B cell (primary cell): ENCODE measurements at regions not wholly inside any gene's neighbourhood (a gene's known extent, or its start where the extent isn't known, plus 50 kb on each side); places are given as distances from the start of the nearest gene placed in this dataset.

Experiments
- EZH2 ChIP-seq: IDR thresholded peaks from 2 replicates; pipeline ENCODE4 v1.6.1; 2012; ENCODE audit warnings: borderline replicate concordance, low read depth, mild to moderate bottlenecking, moderate library complexity, low read length; ENCODE audit not compliant: insufficient read depth, poor library complexity, severe bottlenecking
- TF ChIP-seq, protein P1 (sequence below): fragments of 200-600 bp; IDR thresholded peaks from one replicate; pipeline ENCODE4 v1.8.0; 2022; ENCODE audit warnings: antibody characterized with exemption, mild to moderate bottlenecking

DNA sequence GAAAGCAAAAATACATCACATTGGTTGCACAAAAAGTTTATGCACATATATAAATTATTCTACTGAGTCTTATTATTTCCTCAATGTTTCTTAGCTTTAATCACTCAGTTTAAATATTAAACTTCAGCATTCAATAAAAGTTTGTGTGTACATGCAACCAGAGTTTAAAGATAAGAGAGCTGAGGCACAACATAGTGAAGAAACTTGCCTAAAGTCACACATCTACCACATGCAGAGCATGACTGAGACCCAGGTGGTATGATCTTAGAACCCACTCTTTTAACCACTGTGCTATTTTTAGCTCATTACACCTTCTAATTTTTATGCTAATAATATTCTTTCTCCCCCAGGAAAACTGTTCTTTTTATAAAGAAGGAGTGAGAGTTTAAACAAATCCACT is 96.1 kb upstream of the GOLIM4 start:
- no peak for TF ChIP-seq EZH2
- TF ChIP-seq, protein P1, sequence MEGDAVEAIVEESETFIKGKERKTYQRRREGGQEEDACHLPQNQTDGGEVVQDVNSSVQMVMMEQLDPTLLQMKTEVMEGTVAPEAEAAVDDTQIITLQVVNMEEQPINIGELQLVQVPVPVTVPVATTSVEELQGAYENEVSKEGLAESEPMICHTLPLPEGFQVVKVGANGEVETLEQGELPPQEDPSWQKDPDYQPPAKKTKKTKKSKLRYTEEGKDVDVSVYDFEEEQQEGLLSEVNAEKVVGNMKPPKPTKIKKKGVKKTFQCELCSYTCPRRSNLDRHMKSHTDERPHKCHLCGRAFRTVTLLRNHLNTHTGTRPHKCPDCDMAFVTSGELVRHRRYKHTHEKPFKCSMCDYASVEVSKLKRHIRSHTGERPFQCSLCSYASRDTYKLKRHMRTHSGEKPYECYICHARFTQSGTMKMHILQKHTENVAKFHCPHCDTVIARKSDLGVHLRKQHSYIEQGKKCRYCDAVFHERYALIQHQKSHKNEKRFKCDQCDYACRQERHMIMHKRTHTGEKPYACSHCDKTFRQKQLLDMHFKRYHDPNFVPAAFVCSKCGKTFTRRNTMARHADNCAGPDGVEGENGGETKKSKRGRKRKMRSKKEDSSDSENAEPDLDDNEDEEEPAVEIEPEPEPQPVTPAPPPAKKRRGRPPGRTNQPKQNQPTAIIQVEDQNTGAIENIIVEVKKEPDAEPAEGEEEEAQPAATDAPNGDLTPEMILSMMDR, result no peak
